Stimulated activated naive B cell treated with anti-CD40 and anti-IgM and Interleukin-4, amounts not matched to agents 10 μg/mL and 1 μg/mL and 100 μg/mL, for 72 hours (primary cell): ENCODE measurements at regions not wholly inside any gene's neighbourhood (a gene's known extent, or its start where the extent isn't known, plus 50 kb on each side); places are given as distances from the start of the nearest gene placed in this dataset.

Source experiments
- ATAC-seq, 2 donors: fragments of 150-1000 bp; cut with Tn5 transposase; replicated peaks; 2 replicates each; pipeline ENCODE4 v1.10.0; 2021; ENCODE audit warnings: moderate library complexity in 1 of 2
- DNase-seq: peaks from one replicate; pipeline ENCODE4 v3.0.0; 2021
- H3K27ac Mint-ChIP-seq: one replicate; pipeline ENCODE4 v1.8.0; 2022; ENCODE audit warnings: mild to moderate bottlenecking, mixed read lengths
- H3K27me3 Mint-ChIP-seq, 2 donors: one replicate each; pipeline ENCODE4 v1.8.0; 2022; ENCODE audit warnings: mixed read lengths in 2 of 2
- H3K36me3 Mint-ChIP-seq, 2 donors: one replicate each; pipeline ENCODE4 v1.8.0; 2022; ENCODE audit warnings: mixed read lengths in 2 of 2, mild to moderate bottlenecking in 1 of 2
- H3K4me1 Mint-ChIP-seq, 2 donors: one replicate each; pipeline ENCODE4 v1.8.0; 2022; ENCODE audit warnings: mixed read lengths in 2 of 2, mild to moderate bottlenecking in 1 of 2
- H3K4me3 Mint-ChIP-seq, 2 donors: one replicate each; pipeline ENCODE4 v1.8.0; 2022; ENCODE audit warnings: mild to moderate bottlenecking in 2 of 2, mixed read lengths in 2 of 2, moderate library complexity in 1 of 2
- H3K9me3 Mint-ChIP-seq, 2 donors: one replicate each; pipeline ENCODE4 v1.8.0; 2022; ENCODE audit warnings: mixed read lengths in 2 of 2, mild to moderate bottlenecking in 1 of 2

DNA sequence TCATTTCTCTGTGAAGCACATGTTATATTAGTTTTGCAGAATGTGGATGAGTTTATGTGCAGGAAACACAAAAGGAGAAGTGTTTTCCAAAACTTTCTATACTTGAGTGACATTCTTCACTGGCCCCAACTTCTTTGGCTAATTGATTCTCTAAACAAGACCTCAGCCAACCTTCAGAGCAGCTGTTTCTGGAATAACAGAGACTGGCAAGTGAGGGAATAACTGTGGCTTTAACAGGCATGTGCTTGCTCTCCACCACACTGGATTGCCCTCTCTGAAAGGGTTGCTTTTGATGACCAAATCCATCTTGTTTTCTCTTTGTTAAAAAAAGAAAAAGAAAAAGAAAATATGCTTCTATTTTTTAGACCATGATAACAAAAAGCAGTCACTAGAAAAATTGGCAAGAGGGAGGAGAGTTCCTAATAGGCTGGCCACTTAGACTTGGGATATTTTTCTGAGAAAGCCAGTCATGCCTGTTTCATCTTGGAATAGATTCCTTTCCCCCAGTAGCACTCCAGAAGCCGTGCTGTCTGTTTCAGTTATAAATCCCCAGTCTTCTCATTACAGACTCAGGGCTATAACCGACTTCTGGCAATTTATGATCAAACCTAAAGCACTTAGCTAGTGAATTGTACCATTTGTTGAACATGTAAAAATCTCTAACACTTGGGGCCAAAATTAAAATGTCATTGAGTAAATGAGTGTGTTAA is 295.0 kb upstream of the NR3C2 start:
- Mint-ChIP-seq H3K36me3 (no peaks in the 10 kb centered on the region), H3K9me3 (no peaks in the 10 kb centered on the region), H3K4me1 (no peaks in the 10 kb centered on the region), H3K27ac (no peak overlapping the region), H3K27me3 (no peaks in the 10 kb centered on the region), H3K4me3 (no peak overlapping the region)
- ATAC-seq (no peak), DNase-seq (no peak)

DNA sequence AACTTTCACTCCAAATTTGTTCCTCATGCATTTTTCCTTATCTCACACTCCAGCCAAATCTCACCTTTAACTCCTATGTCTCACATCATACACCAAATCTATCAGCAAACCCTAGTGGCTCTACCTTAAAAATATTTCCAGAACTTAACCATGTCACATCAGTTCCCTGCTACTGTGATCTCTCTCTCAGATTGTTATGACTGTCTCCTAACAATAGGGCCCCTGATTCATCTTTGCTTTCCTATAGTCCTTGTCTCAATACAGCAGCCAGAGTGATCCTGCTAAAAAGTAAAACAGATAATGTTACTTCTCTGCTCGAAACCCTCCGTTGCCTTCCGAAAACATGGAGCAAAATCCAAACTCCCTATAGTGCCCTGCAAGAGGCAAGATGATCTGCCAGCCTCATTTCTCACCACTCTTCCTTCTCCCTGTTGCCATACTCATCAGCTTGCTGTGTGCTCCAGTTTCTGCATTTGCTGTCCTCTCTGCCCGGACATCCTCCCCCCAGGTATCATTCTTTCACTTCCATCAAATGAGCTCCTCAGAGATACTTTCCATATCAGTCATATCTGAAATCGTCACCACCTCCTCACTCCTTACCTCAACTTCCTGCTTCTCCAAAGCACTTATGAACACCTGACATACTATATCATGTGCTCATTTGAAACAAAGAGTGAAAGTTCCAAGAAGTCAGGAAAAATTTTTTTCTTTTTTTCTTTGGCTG is 293.4 kb upstream of the NR3C2 start:
- H3K27ac Mint-ChIP-seq: no peak overlapping the region
- ATAC-seq (peak; percentile 73 to 91), DNase-seq (no peak)
- no peak overlapping the region for H3K4me3 Mint-ChIP-seq
- no peaks in the 10 kb centered on the region for H3K27me3 Mint-ChIP-seq
- H3K4me1 Mint-ChIP-seq: no peaks in the 10 kb centered on the region
- H3K36me3 Mint-ChIP-seq: no peaks in the 10 kb centered on the region
- H3K9me3 Mint-ChIP-seq: no peaks in the 10 kb centered on the region

DNA sequence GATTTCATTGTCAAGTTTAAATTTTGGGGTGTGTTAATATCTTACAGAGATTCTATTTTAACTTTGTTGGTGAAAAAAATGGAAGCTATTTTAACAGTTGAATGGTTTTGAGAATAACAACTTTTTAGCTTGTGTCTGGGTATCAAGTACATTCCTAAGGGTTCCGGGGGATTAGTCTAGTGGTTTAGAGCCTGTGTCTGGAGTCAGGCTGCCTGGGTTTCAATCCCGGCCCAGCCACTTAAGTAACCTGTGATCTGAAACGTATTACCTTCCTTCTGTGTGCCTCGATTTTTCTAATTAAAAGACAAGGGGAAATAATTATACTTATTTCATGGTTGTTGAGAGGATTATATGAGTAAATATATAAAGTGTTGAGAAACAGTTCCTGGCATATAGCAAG is 288.6 kb upstream of the NR3C2 start:
- ATAC-seq (no peak), DNase-seq (no peak)
- H3K4me3 Mint-ChIP-seq: no peak overlapping the region
- H3K4me1 Mint-ChIP-seq: no peaks in the 10 kb centered on the region
- H3K27me3 Mint-ChIP-seq: no peaks in the 10 kb centered on the region
- no peaks in the 10 kb centered on the region for H3K36me3 Mint-ChIP-seq
- peaks cover 0 to 4% of the 10 kb centered on the region in 2 donors for H3K9me3 Mint-ChIP-seq
- H3K27ac Mint-ChIP-seq: no peak overlapping the region

DNA sequence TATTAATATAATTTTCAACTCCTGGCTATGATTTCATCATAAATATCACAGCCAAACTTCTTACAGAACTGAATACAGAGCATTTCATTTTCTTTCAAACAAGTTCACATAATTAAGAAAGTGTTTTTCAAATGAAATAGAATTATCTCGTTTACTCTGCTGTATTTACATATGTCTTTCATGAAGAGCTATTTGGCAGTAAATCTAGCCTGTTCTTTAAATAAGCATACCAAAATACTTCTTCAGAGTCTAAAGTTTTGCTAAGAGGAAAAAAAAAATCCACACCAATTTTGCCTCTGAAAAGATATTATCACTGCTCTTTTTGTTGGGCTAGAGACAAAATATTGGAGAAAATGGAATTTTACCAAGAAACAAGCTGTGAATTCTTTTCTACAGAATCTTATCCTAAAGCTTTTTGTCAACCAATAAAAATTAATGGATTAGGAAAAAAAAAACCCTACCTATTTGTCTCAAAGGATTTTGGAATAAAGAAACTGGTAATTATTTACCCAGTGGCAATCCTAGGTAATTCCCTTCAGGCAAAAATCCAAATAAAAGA is 287.9 kb upstream of the NR3C2 start:
- H3K27me3 Mint-ChIP-seq: no peaks in the 10 kb centered on the region
- no peaks in the 10 kb centered on the region for H3K36me3 Mint-ChIP-seq

DNA sequence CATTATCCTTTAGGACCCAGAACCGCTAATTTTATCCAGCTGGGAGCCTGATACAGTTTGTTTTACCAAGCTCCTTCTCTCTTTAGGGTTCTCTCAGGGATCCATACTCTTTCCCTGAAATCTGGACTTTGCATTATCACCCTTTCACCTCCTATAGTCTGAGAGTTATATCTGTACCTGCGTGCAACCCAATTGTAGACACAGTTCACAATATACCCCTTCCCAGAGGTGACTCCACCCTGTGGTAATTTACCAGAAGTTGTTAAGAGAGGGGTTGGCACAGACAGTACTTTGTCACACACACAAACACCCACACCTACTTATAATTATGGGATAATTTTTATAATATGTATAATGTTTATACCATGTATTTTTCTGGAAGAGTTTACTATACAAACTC is 275.8 kb upstream of the NR3C2 start:
- H3K36me3 Mint-ChIP-seq: no peaks in the 10 kb centered on the region
- peaks cover 12% of the 10 kb centered on the region in 2 donors for H3K9me3 Mint-ChIP-seq
- DNase-seq (no peak), ATAC-seq (no peak)
- H3K4me3 Mint-ChIP-seq: no peak overlapping the region
- H3K27ac Mint-ChIP-seq: no peak overlapping the region
- no peaks in the 10 kb centered on the region for H3K27me3 Mint-ChIP-seq
- H3K4me1 Mint-ChIP-seq: peaks cover 0 to 2% of the 10 kb centered on the region in 2 donors

More for the DNA sequence above, 287.9 kb upstream of the NR3C2 start:
- Mint-ChIP-seq H3K9me3 (peaks cover 0 to 4% of the 10 kb centered on the region in 2 donors), H3K27ac (no peak overlapping the region), H3K4me1 (no peaks in the 10 kb centered on the region), H3K4me3 (no peak overlapping the region)
- no peak for ATAC-seq
- DNase-seq: no peak

DNA sequence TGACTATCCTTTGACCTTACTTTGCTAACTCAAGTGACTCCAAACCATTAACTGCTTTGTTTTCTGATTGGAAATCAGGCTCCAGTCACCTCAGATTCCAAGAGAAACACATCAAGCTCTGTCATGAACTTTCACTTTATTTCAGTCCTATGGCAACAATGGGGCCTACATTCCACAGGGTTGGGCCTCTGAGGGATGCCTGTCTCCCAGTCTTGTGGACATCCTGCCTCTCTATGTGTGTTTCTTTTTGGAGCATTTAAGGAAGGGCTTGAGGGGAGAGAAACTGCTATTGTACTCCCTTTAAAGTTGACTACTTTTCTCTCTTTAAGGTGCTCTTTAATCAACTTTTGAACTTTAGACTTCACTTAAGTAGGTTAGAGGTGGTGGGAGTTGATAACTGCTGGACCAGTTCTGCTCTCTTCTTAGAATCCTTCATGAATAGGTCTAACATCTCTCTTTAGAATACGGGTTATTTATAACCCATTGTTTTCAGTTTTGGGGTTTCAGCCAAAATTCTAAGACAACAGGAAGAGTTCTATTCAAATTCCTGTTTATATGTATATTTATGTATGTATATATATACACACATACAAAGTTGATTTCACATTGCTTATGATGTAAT is 274.3 kb upstream of the NR3C2 start:
- Mint-ChIP-seq H3K4me1 (peaks cover 0 to 2% of the 10 kb centered on the region in 2 donors), H3K27ac (no peak overlapping the region), H3K27me3 (no peaks in the 10 kb centered on the region), H3K4me3 (no peak overlapping the region), H3K9me3 (peaks cover 7 to 8% of the 10 kb centered on the region in 2 donors), H3K36me3 (no peaks in the 10 kb centered on the region)
- ATAC-seq (no peak), DNase-seq (no peak)

DNA sequence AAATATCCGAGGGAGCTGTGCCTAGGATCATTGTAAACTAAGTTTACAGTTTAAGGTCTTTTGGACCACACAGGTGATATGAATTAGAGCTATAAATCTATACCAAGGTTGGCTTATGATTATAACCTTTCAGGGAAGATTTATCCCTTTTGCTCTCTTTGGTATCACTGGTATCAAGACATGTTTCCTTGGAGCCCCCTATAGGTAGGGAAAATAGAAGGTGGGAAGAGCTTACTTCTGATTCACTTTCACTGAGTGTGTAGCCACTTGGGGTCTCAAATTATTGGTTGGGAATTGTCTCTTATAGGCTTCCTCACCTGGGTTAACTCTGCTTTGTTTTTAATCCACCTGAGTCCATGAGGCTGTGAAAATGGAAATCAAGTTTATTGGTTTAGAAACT is 262.1 kb upstream of the NR3C2 start:
- Mint-ChIP-seq H3K4me3 (no peak overlapping the region), H3K4me1 (no peaks in the 10 kb centered on the region), H3K36me3 (no peaks in the 10 kb centered on the region), H3K27me3 (peaks cover 0 to 4% of the 10 kb centered on the region in 2 donors), H3K27ac (no peak overlapping the region), H3K9me3 (peaks cover 7 to 13% of the 10 kb centered on the region in 2 donors)
- DNase-seq: no peak
- ATAC-seq: no peak

DNA sequence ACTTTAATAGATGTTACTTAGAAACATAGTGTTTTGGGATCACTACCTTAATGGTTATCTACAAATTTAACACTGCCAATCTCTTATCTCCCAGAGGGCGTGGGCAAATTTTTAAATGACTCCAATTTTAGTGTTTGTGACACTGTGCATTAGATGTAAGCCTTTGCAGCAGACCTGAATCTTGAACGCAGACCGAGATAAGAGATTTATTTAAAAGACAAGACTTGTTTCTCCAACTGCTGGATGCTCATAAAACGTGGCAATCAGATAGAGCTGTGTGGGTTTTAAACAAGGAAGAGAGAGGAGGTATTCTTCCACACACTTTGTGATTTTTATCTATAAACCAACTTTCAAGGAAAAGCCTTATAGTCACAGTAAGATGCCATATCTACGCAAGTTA is 252.5 kb upstream of the NR3C2 start:
- Mint-ChIP-seq H3K4me3 (no peak overlapping the region), H3K27ac (no peak overlapping the region), H3K36me3 (no peaks in the 10 kb centered on the region), H3K27me3 (no peaks in the 10 kb centered on the region), H3K4me1 (no peaks in the 10 kb centered on the region), H3K9me3 (no peaks in the 10 kb centered on the region)
- no peak for ATAC-seq
- no peak for DNase-seq

DNA sequence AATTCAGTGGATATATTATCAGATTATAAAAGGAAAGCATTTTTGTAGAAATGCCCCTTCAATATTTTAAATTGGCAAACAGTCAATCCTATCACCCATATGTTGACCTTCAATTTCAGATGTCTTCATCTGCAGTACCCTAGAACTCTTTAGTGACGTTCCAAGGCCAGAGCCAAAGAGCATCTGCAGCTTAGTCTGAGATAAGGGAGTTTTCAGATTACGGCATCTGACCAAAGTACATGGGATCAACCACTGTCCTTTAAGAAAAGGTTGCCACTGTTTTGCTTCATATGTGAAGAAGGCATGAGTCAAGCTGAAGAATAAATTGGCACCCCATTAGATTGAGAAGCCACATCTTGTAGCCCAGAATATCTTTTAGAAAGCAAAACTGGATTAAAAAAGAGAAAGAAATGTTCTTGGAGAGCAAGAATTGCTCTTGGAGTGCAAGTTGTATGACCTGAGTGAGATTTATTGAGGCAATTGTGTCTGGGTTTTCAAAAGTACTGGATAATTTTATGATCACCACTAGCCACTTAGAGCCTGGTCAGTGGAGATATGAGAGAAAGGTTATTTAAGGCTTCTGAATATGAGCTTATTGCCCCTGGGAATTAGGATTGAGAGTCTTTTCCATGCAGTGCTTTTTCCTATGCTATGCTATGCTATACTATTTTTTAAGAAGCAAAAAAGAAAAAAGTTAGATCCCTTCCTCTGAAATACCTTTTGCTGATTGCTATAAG is 251.9 kb upstream of the NR3C2 start:
- no peaks in the 10 kb centered on the region for H3K4me1 Mint-ChIP-seq
- H3K27me3 Mint-ChIP-seq: no peaks in the 10 kb centered on the region
- DNase-seq (no peak), ATAC-seq (no peak)
- H3K9me3 Mint-ChIP-seq: no peaks in the 10 kb centered on the region
- H3K4me3 Mint-ChIP-seq: no peak overlapping the region
- H3K27ac Mint-ChIP-seq: no peak overlapping the region
- no peaks in the 10 kb centered on the region for H3K36me3 Mint-ChIP-seq

DNA sequence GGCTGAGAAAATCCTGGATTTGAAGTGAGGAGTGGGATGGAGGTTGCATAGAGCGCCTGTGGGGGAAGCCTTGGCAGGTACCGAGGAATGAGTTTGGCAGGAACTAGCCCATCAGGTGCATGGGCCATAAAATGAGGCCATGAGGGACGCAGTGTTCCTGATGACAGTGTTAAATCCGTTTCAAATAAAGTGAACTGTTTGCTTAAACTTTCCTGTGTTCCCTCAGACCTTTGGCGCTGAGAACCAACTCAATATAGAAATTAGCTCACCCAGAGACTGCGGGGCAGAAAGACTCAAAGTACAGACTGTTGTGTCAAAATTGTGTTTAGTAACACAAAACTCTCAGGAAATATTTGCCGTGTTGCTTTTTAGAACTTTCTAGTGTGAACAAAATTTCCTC is 250.0 kb upstream of the NR3C2 start:
- no peak for ATAC-seq
- Mint-ChIP-seq H3K27ac (no peak overlapping the region), H3K36me3 (no peaks in the 10 kb centered on the region), H3K4me1 (no peaks in the 10 kb centered on the region), H3K27me3 (peaks cover 0 to 6% of the 10 kb centered on the region in 2 donors), H3K9me3 (no peaks in the 10 kb centered on the region), H3K4me3 (no peak overlapping the region)
- DNase-seq: no peak

DNA sequence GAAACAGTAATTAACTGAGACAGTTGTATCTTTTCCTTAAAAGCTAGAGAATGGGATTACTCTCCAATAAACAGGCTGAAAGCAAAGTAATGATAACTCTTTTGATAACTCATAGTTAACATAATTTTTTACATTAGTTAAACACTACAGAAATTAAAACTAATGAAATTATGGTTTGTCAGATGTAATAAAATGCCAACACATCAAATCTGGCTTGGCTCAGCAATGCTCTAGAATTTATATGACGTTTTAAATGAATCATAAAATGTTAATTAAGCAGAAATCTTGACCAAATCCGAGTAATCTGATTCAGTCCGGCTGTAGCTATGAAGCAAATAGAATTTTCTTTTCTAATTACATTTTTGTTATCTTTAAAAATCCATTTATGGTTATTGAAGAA is 244.2 kb upstream of the NR3C2 start:
- H3K4me3 Mint-ChIP-seq: no peak overlapping the region
- ATAC-seq: no peak
- no peak for DNase-seq
- no peak overlapping the region for H3K27ac Mint-ChIP-seq
- no peaks in the 10 kb centered on the region for H3K36me3 Mint-ChIP-seq
- peaks cover 0 to 6% of the 10 kb centered on the region in 2 donors for H3K27me3 Mint-ChIP-seq
- no peaks in the 10 kb centered on the region for H3K4me1 Mint-ChIP-seq
- no peaks in the 10 kb centered on the region for H3K9me3 Mint-ChIP-seq

DNA sequence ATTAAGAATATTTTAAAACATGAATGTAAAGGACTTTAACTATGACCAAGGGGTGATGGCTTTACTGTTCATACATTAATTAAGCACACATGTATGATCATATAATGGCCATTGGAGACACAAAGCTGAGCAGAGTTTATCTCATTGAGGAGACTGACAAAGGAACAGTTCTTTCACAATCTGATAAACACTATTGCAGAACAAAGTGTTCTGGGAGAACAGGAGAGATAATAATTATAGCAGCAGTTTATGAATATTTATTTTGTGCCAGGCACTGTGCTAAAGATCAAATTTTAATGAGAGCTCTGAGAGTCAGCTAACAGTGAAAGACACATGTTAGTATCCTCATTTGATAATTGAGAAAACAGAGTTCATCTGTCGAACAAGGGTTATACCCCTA is 242.4 kb upstream of the NR3C2 start:
- Mint-ChIP-seq H3K27ac (no peak overlapping the region), H3K4me3 (no peak overlapping the region), H3K4me1 (no peaks in the 10 kb centered on the region), H3K27me3 (peaks cover 0 to 6% of the 10 kb centered on the region in 2 donors), H3K36me3 (no peaks in the 10 kb centered on the region), H3K9me3 (no peaks in the 10 kb centered on the region)
- no peak for ATAC-seq
- no peak for DNase-seq

DNA sequence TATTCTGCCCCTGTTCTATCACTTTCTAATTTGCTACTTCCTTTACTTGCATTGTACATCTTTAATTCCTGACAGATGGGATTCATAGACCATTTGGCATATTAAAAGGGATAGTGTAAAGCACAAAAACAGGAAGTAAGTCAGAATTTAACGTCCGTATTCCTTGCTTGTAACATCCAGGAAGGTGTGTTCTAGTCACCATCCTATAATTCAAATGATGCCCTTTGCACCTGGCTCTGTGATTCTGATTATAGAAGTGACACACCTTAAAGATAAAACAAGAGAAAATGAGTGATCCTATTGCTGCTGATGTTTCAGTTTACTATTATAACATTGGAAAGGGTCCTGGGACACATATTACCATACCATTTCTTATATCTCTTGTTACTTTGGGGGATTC is 238.7 kb upstream of the NR3C2 start:
- ATAC-seq (no peak), DNase-seq (no peak)
- Mint-ChIP-seq H3K27ac (no peak overlapping the region), H3K4me1 (no peaks in the 10 kb centered on the region), H3K9me3 (no peaks in the 10 kb centered on the region), H3K36me3 (no peaks in the 10 kb centered on the region), H3K4me3 (no peak overlapping the region), H3K27me3 (no peaks in the 10 kb centered on the region)

DNA sequence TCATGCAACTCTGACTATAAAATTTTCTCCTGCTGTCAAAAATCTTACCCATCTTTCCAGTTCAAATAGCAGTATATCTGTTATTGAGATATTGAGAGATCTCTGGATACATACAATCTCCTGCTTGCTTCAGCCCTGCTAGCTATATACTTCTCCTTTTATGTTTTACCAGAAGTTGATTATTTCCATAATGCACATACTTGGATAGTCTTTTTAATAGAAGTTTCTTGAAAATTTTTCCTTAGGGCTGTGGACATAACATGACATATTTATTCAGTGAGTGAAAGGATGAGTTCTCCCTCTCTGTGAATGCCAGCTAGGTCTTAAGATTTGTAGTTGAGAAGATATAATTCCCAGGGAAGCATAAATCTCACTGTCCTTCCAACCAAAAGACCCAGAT is 234.1 kb upstream of the NR3C2 start:
- Mint-ChIP-seq H3K36me3 (no peaks in the 10 kb centered on the region), H3K27ac (no peak overlapping the region), H3K27me3 (no peaks in the 10 kb centered on the region), H3K9me3 (peaks cover 0 to 3% of the 10 kb centered on the region in 2 donors), H3K4me3 (no peak overlapping the region), H3K4me1 (no peaks in the 10 kb centered on the region)
- ATAC-seq (no peak), DNase-seq (no peak)
